ENCODE measurements at regions not wholly inside any gene's neighbourhood (a gene's known extent, or its start where the extent isn't known, plus 50 kb on each side); places are given as distances from the start of the nearest gene placed in this dataset.

- no peak for DNase-seq
These were observed 373.6 kb downstream of the PBX1 start for GRCh38 chr1:164932580-164932979.

DNA sequence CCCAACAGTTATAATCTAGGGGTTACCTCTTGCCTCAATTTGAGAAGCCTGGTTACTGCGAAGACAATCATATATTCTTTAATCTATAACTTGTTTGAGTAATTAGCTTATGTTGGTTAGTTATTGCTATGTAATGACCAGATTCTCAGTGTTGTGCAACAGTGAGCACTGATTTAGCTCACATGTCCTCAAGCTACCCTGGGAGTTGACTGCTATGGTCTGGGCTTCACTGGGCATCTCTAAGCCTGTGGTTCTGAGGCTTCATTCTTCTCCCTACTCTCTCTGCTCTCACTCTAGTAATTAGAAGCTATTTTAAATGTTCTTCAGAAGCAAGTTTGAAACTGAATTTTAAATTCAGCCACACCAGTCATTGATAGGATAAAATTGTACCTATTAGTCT is 371.8 kb downstream of the PBX1 start:
- DNase-seq = no peak

DNA sequence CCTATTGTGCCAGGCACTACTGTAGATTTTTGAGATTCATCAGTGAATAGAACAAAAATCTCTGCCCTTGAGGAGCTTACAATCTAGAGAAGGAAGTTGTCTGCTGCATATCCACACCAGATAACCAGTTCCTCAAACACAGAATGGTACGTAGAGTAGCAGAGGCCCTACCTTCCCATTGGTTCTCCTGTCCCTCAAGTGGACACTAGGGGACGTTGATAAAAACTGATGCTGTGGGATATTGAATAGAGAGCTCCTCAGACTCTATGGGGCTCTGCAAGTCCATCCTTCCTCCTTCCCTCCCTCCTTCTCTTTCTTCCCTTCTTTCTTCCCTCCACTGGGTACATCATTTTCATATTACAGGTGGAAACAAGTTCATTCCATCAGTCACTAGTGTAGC is 371.3 kb downstream of the PBX1 start:
- DNase-seq = no peak

DNA sequence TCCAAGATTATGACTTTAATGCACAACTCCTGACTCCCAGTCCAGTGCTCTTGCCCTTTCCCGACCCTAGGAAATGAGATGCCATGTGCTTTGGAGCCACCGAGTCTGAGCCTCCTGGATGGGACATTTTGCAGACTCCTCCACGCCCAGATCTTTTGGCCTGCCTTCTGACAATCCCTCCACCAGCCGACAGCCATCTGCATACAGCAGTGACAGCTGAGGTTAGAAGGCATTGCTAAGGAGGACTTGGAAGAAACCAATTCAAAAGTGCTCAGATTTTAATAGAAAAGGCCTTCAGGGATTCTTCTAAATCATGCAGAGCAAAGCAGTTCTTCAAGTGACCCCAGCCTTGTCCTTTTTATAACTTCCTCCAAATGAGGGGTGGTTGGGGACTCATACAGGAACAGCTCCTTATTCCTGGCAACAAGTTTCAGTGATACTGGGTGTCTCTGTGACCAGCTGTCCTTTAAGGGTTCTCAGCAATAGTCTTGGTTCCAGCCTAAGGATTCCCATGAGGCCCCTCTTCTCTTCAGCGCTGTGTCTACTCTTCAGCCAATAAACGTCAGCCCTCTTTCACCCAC is 369.3 kb downstream of the PBX1 start:
- no peak for DNase-seq

GRCh38 chr1:164926107-164926506 is 367.1 kb downstream of the PBX1 start:
- DNase-seq = no peak

- DNase-seq = no peak
These were observed 363.6 kb downstream of the PBX1 start for GRCh38 chr1:164922585-164922984.

DNA sequence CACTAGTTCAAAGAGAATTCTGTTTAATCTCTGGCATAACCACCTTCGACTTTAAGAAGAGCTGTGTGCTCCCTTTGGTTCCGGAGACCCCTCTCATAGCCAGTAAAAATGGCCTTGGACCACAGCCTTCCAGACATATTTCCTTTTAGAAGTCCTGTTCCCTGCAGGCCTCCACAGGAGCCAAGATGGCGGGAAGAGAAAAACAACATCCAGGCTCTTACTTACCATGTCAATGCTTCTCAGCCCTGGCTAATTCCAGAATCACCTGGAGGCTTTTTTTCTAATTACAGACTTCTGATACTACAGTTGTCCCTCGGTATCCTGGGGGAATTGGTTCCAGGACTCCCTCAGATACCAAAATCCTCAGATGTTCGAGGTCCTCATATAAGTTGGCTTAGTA is 362.5 kb downstream of the PBX1 start:
- no peak for DNase-seq

DNA sequence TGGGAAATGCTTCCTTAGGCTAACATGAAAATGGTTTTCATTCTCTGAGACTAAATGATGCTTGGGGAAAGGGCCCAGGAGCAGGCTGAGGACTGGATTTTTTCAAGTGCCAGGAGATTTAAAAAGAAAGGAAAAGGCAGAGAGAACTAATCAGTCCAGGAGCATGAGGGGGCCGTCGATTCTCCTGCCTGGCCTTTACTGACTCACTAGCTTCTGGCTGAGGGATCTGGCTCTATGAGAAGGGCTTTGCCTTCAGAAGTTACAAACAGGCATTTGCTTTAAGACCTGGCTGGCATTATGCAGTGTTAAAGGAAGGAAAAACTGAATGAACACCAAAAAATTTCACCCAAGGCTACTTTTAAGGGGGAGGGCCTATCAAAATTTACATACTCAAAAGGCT is 359.2 kb downstream of the PBX1 start:
- DNase-seq = no peak

DNA sequence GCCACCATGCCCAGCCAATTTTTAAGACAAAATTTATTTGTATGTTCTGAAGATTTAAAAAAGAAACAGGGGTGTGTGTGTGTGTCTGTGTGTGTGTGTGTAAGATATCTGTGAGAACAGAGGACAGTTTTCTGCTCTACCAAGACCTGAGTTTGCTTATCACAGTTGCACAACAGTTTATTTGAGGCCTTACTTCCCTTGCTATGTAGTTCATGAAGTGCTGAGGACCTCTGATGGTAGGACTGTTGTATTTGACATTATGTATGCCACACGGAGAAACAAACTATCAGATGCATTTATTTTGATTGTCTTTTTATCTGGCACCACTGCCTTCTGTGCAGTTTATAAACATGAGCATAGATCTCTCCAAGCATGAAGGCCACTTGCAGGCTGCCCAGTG is 355.2 kb downstream of the PBX1 start:
- DNase-seq = no peak

GRCh38 chr1:164912290-164912689 is 353.3 kb downstream of the PBX1 start:
- no peak for DNase-seq

- DNase-seq = no peak
These were observed 351.7 kb downstream of the PBX1 start for GRCh38 chr1:164910671-164911070.

DNA sequence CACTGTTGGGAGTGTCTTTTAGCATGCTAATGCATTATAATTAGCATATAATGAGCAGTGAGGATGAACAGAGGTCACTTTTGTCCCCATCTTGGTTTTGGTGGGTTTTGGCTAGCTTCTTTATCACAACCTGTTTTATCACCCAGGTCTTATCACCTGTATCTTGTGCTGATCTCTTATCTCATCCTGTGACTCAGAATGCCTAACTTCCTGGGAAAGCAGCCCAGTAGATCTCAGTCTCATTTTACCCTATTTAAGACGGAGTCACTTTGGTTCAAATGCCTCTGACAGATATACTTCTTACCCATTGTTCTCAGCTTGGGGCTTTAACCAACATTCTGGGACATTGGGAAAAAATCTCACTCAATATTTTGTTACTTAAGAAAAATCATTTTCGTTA is 348.7 kb downstream of the PBX1 start:
- no peak for DNase-seq

- no peak for DNase-seq
These were observed 346.9 kb downstream of the PBX1 start for GRCh38 chr1:164905869-164906268.

DNA sequence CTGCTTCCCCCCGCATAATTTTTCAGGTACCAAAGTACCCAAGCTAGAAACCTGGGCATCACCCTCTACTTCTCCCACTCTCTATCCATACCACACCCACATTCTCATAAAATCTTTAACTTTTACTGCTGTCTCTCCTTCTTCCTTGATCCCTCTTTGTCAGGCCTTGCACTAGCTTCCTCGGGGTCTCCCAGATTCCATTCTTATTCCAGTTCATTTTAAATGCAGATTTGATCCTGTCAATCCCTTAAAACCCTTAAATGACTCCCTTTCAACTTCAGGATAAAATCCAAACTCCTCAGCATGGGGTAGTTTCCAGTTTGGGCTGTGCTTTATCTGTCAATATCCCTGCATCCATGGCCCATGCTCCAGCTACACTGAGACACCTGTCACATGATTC is 343.5 kb downstream of the PBX1 start:
- DNase-seq = no peak

All from CD4-positive, alpha-beta T cell treated with Interleukin-17A for 1 hour (primary cell).